ENCODE measurements at regions not wholly inside any gene's neighbourhood (a gene's known extent, or its start where the extent isn't known, plus 50 kb on each side); places are given as distances from the start of the nearest gene placed in this dataset.

DNA sequence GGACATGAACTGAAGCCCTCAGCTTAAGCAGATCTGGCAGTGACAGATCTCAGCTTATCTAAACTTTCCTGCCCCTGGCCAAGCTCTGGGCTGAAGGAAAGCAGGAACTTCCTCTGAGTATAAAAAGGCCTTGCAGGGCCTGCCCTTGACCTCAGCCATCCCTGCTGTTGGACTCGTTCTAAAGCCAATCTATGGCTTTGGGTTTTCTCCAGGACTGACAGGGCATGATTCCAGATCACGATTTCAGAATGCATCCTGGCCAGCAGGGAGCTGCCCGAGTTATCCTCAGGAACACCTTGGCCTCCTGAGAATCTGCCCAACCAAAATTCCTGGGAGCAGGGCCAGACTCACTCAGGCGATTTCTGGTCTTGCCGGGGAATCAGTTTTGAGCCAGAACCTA, 502.7 kb downstream of the TLE4 start:
- Mint-ChIP-seq H3K27me3 (ENCODE audit: low read depth) (peaks cover 25% of the 10 kb centered on the region), H3K36me3 (ENCODE audit: low read depth) (no peaks in the 10 kb centered on the region), H3K9me3 (no peaks in the 10 kb centered on the region), H3K4me3 (no peak overlapping the region), H3K4me1 (no peaks in the 10 kb centered on the region), H3K27ac (no peak overlapping the region)
- TF ChIP-seq, protein P1, sequence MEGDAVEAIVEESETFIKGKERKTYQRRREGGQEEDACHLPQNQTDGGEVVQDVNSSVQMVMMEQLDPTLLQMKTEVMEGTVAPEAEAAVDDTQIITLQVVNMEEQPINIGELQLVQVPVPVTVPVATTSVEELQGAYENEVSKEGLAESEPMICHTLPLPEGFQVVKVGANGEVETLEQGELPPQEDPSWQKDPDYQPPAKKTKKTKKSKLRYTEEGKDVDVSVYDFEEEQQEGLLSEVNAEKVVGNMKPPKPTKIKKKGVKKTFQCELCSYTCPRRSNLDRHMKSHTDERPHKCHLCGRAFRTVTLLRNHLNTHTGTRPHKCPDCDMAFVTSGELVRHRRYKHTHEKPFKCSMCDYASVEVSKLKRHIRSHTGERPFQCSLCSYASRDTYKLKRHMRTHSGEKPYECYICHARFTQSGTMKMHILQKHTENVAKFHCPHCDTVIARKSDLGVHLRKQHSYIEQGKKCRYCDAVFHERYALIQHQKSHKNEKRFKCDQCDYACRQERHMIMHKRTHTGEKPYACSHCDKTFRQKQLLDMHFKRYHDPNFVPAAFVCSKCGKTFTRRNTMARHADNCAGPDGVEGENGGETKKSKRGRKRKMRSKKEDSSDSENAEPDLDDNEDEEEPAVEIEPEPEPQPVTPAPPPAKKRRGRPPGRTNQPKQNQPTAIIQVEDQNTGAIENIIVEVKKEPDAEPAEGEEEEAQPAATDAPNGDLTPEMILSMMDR (IDR thresholded peaks at IDR 0.05; ENCODE audit: unreplicated experiment in 3 of 3), result no peak

DNA sequence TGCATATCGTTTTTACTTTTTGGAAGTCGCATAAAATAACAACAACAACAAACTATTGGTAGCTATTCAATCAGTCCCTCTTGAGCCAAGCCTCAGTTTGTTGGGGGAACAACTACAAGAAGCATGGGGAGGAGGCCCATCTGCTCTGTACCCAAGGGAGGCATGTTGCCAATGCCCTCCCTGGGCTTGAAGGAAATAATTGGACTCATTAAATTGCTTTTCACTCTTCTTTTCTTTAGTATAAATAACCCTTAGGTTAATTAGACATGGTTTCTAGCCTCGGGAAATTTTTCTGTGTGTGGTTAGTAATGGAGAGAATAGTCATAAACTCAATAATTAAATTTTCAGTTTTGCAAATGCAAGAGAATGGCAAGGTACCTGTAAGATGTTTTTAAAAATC, 500.7 kb downstream of the TLE4 start:
- peaks cover 38% of the 10 kb centered on the region for H3K27me3 Mint-ChIP-seq (ENCODE audit: low read depth)
- TF ChIP-seq, protein P1 (IDR thresholded peaks at IDR 0.05; ENCODE audit: unreplicated experiment in 3 of 3), result no peak
- no peak overlapping the region for H3K27ac Mint-ChIP-seq
- H3K4me1 Mint-ChIP-seq, result peaks cover 2% of the 10 kb centered on the region
- no peaks in the 10 kb centered on the region for H3K9me3 Mint-ChIP-seq
- H3K36me3 Mint-ChIP-seq (ENCODE audit: low read depth), result peaks cover 3% of the 10 kb centered on the region
- H3K4me3 Mint-ChIP-seq, result no peak overlapping the region

DNA sequence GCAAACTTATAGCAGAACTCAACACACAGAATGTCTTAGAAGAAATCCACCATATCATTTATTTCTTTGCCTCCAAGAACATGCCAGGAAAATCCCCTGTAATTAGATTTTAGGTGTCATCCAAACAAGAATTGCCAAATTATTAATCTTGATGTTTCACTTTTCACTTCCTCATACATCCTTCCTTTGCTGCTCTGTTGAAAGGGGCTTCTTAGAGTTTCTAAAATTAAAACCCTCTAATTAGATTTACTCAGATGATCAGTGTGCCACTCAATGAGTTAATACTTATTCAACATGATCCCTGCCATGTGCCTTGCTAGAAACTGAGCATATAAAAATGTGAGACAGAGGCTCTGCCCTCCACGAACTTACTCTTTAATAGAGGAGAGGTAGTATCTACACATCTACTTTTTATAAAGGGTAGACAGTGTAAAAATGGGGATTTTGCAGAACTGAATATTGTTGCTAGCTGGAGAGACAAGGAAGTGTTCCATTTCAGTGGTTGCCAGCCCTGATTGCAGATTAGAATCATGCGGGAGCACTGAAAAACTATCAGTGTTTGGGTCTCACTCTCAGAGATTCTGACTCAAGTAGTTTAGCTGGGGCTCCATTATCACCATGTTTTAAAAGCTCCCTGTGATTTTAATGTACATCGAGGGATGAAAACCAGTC, 498.4 kb downstream of the TLE4 start:
- no peak overlapping the region for H3K4me3 Mint-ChIP-seq
- H3K9me3 Mint-ChIP-seq, result no peaks in the 10 kb centered on the region
- H3K27ac Mint-ChIP-seq, result no peak overlapping the region
- H3K36me3 Mint-ChIP-seq (ENCODE audit: low read depth), result peaks cover 3% of the 10 kb centered on the region
- TF ChIP-seq, protein P1 (IDR thresholded peaks at IDR 0.05; ENCODE audit: unreplicated experiment in 3 of 3), result no peak
- H3K27me3 Mint-ChIP-seq (ENCODE audit: low read depth), result peaks cover 47% of the 10 kb centered on the region
- H3K4me1 Mint-ChIP-seq, result peaks cover 13% of the 10 kb centered on the region

DNA sequence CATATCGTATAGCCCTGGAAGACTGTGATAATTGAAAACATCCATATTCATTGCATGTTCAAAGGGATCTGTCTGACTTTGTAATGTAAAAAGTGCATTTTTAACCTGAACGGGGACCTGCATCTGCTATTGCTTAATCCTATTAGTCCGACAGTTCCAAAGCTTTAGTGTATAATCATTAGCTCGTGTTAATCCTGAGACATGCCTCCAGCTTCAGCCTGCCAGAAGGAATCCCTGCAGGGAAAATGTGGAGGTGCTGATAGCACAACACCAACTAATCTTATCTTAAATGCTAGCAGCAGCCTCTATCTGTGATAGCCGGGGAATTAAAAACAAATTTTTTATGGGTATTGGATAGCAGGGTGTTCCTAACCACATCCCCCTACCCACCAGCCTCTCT, 495.2 kb downstream of the TLE4 start:
- no peak overlapping the region for H3K4me3 Mint-ChIP-seq

DNA sequence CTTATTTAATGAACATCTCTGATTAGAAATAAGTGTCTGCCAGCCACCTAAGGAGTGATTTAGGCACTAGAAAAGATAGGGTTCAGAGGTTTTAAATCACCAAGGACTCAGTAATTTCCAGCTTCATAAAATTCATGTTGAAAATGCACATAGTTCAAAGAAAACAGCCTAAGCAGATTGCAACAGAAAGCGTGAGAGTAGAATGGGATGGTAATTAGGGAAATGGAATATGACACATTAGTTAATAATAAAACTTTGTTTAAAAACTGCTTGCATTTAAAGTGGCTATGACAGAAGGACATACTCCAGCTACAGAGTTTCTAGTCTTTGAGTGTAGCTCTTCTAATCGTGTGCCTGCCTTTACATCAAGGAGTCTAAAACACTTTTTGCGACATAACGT, 490.8 kb downstream of the TLE4 start:
- Mint-ChIP-seq H3K27me3 (ENCODE audit: low read depth) (peaks cover 44% of the 10 kb centered on the region), H3K9me3 (peaks cover 9% of the 10 kb centered on the region), H3K4me3 (no peak overlapping the region), H3K36me3 (ENCODE audit: low read depth) (peaks cover 7% of the 10 kb centered on the region), H3K27ac (peak overlapping the region; percentile 70 to 77 (median 71)), H3K4me1 (peaks cover 37% of the 10 kb centered on the region)
- TF ChIP-seq, protein P1 (IDR thresholded peaks at IDR 0.05; ENCODE audit: unreplicated experiment in 3 of 3), result no peak

More for the DNA sequence above, 495.2 kb downstream of the TLE4 start:
- TF ChIP-seq, protein P1 (IDR thresholded peaks at IDR 0.05; ENCODE audit: unreplicated experiment in 3 of 3), result no peak
- Mint-ChIP-seq H3K27me3 (ENCODE audit: low read depth) (peaks cover 66% of the 10 kb centered on the region), H3K36me3 (ENCODE audit: low read depth) (peaks cover 3% of the 10 kb centered on the region), H3K4me1 (peaks cover 31% of the 10 kb centered on the region), H3K9me3 (no peaks in the 10 kb centered on the region), H3K27ac (peak overlapping the region; percentile 33 to 77 (median 76))

DNA sequence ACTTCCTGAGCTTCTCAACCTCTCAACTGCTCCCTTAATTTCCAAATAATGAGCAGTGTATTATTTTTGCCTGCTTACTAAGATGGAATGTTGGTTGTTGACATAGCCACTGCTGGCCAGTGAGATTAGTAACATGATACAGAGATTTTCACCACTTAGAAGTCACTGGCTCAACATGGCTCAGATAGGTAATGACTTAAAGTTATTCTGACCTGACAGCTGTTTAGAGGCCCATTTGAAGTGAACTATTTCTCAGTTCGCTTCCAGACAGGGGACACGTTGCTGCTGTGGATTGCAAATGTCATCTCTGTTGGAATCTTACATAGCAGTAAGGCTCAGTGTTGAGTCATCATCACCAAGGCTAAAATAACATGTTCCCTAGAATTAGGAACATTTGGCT, 490.2 kb downstream of the TLE4 start:
- Mint-ChIP-seq H3K4me1 (peaks cover 31% of the 10 kb centered on the region), H3K27me3 (ENCODE audit: low read depth) (peaks cover 37% of the 10 kb centered on the region), H3K4me3 (no peak overlapping the region), H3K9me3 (peaks cover 11% of the 10 kb centered on the region), H3K27ac (peak overlapping the region; percentile 45 to 77 (median 70)), H3K36me3 (ENCODE audit: low read depth) (peaks cover 7% of the 10 kb centered on the region)
- TF ChIP-seq, protein P1 (IDR thresholded peaks at IDR 0.05; ENCODE audit: unreplicated experiment in 3 of 3), result no peak
